BJ (cell line): ENCODE measurements at regions not wholly inside any gene's neighbourhood (a gene's known extent, or its start where the extent isn't known, plus 50 kb on each side); places are given as distances from the start of the nearest gene placed in this dataset.

Experiments
- CTCF ChIA-PET: fragments of 350-600 bp; formaldehyde crosslinking; extraction: SDS; loops from one replicate; lab custom pipeline; 2021; ENCODE audit warnings: antibody characterized with exemption, inconsistent platforms; lab: Yijun Ruan, JAX
- POLR2A ChIA-PET: fragments of 300-600 bp; sonication (Branson Sonifier 250); formaldehyde crosslinking; extraction: SDS; loops from one replicate; lab custom pipeline; 2021; ENCODE audit warnings: antibody characterized with exemption; lab: Charles Lee
- DNase-seq: peaks from one replicate; pipeline ENCODE4 v3.0.0-alpha.2; 2011; ENCODE audit warnings: low read depth
- H3K27me3 ChIP-seq: 2 replicates; pipeline ENCODE4 v1.6.0; 2011; ENCODE audit warnings: low read length; ENCODE audit not compliant: control insufficient read depth, insufficient read depth
- H3K36me3 ChIP-seq: 2 replicates; pipeline ENCODE4 v1.5.1; 2011; ENCODE audit warnings: low read length; ENCODE audit not compliant: control insufficient read depth, insufficient read depth
- H3K4me3 ChIP-seq: 2 replicates; pipeline ENCODE4 v1.5.1; 2011; ENCODE audit warnings: low read depth, mild to moderate bottlenecking, control low read depth, low read length
- TF ChIP-seq, protein P1 (sequence below): IDR thresholded peaks from 2 replicates; pipeline ENCODE4 v1.5.1; 2011; ENCODE audit warnings: low read depth, mild to moderate bottlenecking, control low read depth, inconsistent platforms, low read length, moderate library complexity; ENCODE audit not compliant: insufficient read depth

DNA sequence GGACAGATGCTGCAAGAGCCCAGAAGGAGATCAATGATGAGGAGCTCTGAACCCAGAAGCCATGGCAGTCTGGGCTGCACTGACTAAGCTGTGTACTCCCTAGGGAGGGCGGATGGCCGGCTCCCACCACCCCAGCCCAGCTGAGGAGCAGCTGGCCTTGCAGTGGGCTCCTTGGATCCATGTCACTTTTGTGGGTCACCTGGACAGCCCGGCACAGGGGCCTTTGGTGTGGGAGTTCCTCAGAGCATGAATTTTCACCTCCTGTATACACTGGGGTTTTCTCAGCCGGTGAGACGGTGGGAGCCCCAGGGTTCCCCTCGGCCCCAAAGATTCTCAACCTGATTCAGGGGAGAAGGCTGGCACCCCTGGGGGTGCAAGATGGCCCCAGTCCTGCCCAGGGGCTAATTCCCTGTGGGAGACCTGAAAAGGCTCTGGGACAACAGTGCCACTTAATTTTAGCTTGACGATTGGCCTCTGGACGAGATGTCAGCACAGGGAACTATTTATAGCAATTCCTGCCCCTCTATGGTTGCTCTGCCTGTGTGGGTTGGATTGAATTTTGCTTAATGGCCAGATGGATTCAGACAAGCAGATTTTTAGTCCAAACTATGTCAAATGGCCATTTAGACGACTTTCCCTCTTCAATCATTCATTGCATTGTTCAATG lies 121.6 kb upstream of the PMEPA1 start:
- CTCF ChIA-PET = no interaction called here

DNA sequence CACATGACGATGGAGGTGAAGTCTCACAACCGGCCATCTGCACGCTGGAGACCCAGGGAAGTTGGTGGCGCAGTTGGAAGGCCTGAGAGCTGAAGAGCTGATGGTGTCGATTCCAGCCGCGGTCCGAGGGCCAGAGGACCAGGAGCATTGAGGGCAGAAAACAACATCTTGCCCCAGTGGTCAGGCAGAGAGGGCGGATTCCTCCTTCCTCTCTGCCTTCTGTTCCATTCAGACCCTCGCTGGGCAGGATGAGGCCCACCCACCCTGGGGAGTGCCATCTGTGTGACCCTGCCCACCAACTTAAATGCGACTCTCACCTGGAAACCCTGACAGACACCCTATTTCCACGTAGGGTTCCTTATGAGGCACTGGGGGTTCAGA lies 120.7 kb upstream of the PMEPA1 start:
- ChIA-PET POLR2A (no interaction called here), CTCF (no interaction called here)
- DNase-seq = no peak
- TF ChIP-seq, protein P1, sequence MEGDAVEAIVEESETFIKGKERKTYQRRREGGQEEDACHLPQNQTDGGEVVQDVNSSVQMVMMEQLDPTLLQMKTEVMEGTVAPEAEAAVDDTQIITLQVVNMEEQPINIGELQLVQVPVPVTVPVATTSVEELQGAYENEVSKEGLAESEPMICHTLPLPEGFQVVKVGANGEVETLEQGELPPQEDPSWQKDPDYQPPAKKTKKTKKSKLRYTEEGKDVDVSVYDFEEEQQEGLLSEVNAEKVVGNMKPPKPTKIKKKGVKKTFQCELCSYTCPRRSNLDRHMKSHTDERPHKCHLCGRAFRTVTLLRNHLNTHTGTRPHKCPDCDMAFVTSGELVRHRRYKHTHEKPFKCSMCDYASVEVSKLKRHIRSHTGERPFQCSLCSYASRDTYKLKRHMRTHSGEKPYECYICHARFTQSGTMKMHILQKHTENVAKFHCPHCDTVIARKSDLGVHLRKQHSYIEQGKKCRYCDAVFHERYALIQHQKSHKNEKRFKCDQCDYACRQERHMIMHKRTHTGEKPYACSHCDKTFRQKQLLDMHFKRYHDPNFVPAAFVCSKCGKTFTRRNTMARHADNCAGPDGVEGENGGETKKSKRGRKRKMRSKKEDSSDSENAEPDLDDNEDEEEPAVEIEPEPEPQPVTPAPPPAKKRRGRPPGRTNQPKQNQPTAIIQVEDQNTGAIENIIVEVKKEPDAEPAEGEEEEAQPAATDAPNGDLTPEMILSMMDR = no peak
- H3K27me3 ChIP-seq = peaks cover 7% of the 10 kb centered on the region
- H3K36me3 ChIP-seq = no peaks in the 10 kb centered on the region
- H3K4me3 ChIP-seq = no peak overlapping the region

More for the DNA sequence above, 121.6 kb upstream of the PMEPA1 start:
- Histone ChIP-seq H3K27me3 (peaks cover 1% of the 10 kb centered on the region), H3K36me3 (no peaks in the 10 kb centered on the region), H3K4me3 (no peak overlapping the region)
- TF ChIP-seq, protein P1 = no peak
- POLR2A ChIA-PET = no interaction called here
- DNase-seq = no peak

GRCh38 chr20:57829805-57830514 lies 120.1 kb upstream of the PMEPA1 start:
- no peaks in the 10 kb centered on the region for H3K36me3 ChIP-seq
- no peak for DNase-seq
- no peak overlapping the region for H3K4me3 ChIP-seq
- H3K27me3 ChIP-seq = peaks cover 7% of the 10 kb centered on the region
- CTCF ChIA-PET = no interaction called here
- TF ChIP-seq, protein P1 = no peak
- POLR2A ChIA-PET = no interaction called here

DNA sequence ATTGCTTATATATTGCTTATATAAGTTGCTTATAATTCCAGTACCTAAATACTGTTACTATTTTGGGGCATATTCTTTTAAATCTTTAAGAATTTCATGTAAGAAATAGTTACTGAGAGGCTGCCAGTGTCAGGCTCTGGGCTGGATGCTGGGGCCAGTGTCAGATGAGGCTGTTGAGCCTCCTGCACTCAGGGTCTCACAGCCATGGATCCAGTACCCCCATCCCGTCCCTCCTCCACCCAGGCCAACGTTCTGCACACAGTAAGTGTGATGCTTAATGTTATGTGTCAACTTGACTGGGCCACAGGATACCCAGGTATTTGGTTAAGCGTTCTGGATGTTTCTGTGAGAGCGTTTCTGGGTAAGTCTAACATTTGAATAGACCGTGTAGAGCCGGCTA lies 119.5 kb upstream of the PMEPA1 start:
- Histone ChIP-seq H3K36me3 (no peaks in the 10 kb centered on the region), H3K27me3 (peaks cover 7% of the 10 kb centered on the region), H3K4me3 (no peak overlapping the region)
- no peak for DNase-seq
- POLR2A ChIA-PET = no interaction called here
- CTCF ChIA-PET = no interaction called here
- TF ChIP-seq, protein P1 = no peak

DNA sequence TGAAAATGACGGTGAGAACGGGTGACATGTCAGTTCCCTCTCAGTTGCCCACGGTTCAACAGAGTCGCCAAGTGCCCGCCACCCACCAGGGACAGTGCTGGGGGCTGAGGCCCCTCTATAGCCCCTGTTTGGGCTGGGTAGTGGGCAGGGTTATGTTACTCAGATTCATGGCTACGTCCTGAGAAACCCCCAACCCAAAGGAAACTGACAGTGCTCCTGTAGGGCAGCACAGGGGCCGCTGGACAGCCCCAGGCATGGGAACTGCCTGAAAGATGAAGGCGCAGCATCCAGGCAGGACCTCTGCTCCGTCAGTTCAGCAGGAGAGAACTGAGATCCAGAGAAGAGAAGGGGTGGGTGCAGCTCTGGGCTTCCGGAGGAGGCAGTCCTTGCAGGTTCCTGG lies 118.9 kb upstream of the PMEPA1 start:
- ChIA-PET POLR2A (no interaction called here), CTCF (no interaction called here)
- DNase-seq = no peak
- Histone ChIP-seq H3K27me3 (peaks cover 6% of the 10 kb centered on the region), H3K4me3 (no peak overlapping the region), H3K36me3 (no peaks in the 10 kb centered on the region)
- TF ChIP-seq, protein P1 = no peak
